GM23338 (cell line): ENCODE measurements at regions not wholly inside any gene's neighbourhood (a gene's known extent, or its start where the extent isn't known, plus 50 kb on each side); places are given as distances from the start of the nearest gene placed in this dataset.

ENCODE experiments used
- TF ChIP-seq, protein P1 (sequence below): fragments of 250-450 bp; sonication (Bioruptor Pico); IDR thresholded peaks from 2 replicates; pipeline ENCODE4 v1.5.0; 2020; ENCODE audit warnings: mild to moderate bottlenecking, moderate library complexity
- TF ChIP-seq, protein P2 (sequence below): IDR thresholded peaks from one replicate; pipeline ENCODE4 v1.6.1; 2018; ENCODE audit warnings: antibody characterized with exemption; ENCODE audit not compliant: unreplicated experiment
- TF ChIP-seq, protein P3 (sequence below), 2 experiments: fragments of 200-600 bp in 1 of 2; sonication (generic) in 1 of 2; conservative IDR thresholded peaks; 2 replicates each; pipeline versions ENCODE4 v1.5.1 to v1.6.1; 2016 to 2017; ENCODE audit warnings: antibody characterized with exemption in 2 of 2, low read depth in 2 of 2, mild to moderate bottlenecking in 2 of 2, moderate library complexity in 1 of 2

DNA sequence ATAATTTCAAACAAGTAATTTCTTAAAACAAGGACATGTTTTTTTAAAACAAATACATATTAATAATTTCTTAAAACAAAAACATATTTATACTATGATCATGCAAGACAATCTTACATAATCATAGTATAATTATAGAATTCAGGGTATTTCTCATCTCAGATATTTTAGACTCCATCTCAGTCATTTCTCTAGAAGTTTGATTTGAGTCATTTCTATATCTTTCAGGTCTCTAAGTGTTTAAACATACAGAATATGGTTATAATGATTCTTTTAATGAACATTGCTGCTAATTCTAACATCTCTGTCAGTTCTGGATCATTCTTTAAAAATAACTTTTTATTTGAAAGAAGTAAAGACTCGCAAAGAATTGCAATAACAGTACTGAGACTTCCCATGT is 154.2 kb upstream of the KYNU start:
- TF ChIP-seq, protein P1, sequence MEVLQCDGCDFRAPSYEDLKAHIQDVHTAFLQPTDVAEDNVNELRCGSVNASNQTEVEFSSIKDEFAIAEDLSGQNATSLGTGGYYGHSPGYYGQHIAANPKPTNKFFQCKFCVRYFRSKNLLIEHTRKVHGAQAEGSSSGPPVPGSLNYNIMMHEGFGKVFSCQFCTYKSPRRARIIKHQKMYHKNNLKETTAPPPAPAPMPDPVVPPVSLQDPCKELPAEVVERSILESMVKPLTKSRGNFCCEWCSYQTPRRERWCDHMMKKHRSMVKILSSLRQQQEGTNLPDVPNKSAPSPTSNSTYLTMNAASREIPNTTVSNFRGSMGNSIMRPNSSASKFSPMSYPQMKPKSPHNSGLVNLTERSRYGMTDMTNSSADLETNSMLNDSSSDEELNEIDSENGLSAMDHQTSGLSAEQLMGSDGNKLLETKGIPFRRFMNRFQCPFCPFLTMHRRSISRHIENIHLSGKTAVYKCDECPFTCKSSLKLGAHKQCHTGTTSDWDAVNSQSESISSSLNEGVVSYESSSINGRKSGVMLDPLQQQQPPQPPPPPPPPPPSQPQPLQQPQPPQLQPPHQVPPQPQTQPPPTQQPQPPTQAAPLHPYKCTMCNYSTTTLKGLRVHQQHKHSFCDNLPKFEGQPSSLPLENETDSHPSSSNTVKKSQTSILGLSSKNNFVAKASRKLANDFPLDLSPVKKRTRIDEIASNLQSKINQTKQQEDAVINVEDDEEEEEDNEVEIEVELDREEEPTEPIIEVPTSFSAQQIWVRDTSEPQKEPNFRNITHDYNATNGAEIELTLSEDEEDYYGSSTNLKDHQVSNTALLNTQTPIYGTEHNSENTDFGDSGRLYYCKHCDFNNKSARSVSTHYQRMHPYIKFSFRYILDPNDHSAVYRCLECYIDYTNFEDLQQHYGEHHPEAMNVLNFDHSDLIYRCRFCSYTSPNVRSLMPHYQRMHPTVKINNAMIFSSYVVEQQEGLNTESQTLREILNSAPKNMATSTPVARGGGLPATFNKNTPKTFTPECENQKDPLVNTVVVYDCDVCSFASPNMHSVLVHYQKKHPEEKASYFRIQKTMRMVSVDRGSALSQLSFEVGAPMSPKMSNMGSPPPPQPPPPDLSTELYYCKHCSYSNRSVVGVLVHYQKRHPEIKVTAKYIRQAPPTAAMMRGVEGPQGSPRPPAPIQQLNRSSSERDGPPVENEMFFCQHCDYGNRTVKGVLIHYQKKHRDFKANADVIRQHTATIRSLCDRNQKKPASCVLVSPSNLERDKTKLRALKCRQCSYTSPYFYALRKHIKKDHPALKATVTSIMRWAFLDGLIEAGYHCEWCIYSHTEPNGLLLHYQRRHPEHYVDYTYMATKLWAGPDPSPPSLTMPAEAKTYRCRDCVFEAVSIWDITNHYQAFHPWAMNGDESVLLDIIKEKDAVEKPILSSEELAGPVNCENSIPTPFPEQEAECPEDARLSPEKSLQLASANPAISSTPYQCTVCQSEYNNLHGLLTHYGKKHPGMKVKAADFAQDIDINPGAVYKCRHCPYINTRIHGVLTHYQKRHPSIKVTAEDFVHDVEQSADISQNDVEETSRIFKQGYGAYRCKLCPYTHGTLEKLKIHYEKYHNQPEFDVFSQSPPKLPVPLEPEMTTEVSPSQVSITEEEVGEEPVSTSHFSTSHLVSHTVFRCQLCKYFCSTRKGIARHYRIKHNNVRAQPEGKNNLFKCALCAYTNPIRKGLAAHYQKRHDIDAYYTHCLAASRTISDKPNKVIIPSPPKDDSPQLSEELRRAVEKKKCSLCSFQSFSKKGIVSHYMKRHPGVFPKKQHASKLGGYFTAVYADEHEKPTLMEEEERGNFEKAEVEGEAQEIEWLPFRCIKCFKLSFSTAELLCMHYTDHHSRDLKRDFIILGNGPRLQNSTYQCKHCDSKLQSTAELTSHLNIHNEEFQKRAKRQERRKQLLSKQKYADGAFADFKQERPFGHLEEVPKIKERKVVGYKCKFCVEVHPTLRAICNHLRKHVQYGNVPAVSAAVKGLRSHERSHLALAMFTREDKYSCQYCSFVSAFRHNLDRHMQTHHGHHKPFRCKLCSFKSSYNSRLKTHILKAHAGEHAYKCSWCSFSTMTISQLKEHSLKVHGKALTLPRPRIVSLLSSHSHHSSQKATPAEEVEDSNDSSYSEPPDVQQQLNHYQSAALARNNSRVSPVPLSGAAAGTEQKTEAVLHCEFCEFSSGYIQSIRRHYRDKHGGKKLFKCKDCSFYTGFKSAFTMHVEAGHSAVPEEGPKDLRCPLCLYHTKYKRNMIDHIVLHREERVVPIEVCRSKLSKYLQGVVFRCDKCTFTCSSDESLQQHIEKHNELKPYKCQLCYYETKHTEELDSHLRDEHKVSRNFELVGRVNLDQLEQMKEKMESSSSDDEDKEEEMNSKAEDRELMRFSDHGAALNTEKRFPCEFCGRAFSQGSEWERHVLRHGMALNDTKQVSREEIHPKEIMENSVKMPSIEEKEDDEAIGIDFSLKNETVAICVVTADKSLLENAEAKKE = no peak
- TF ChIP-seq, protein P2, sequence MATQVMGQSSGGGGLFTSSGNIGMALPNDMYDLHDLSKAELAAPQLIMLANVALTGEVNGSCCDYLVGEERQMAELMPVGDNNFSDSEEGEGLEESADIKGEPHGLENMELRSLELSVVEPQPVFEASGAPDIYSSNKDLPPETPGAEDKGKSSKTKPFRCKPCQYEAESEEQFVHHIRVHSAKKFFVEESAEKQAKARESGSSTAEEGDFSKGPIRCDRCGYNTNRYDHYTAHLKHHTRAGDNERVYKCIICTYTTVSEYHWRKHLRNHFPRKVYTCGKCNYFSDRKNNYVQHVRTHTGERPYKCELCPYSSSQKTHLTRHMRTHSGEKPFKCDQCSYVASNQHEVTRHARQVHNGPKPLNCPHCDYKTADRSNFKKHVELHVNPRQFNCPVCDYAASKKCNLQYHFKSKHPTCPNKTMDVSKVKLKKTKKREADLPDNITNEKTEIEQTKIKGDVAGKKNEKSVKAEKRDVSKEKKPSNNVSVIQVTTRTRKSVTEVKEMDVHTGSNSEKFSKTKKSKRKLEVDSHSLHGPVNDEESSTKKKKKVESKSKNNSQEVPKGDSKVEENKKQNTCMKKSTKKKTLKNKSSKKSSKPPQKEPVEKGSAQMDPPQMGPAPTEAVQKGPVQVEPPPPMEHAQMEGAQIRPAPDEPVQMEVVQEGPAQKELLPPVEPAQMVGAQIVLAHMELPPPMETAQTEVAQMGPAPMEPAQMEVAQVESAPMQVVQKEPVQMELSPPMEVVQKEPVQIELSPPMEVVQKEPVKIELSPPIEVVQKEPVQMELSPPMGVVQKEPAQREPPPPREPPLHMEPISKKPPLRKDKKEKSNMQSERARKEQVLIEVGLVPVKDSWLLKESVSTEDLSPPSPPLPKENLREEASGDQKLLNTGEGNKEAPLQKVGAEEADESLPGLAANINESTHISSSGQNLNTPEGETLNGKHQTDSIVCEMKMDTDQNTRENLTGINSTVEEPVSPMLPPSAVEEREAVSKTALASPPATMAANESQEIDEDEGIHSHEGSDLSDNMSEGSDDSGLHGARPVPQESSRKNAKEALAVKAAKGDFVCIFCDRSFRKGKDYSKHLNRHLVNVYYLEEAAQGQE = no peak
- TF ChIP-seq, protein P3, sequence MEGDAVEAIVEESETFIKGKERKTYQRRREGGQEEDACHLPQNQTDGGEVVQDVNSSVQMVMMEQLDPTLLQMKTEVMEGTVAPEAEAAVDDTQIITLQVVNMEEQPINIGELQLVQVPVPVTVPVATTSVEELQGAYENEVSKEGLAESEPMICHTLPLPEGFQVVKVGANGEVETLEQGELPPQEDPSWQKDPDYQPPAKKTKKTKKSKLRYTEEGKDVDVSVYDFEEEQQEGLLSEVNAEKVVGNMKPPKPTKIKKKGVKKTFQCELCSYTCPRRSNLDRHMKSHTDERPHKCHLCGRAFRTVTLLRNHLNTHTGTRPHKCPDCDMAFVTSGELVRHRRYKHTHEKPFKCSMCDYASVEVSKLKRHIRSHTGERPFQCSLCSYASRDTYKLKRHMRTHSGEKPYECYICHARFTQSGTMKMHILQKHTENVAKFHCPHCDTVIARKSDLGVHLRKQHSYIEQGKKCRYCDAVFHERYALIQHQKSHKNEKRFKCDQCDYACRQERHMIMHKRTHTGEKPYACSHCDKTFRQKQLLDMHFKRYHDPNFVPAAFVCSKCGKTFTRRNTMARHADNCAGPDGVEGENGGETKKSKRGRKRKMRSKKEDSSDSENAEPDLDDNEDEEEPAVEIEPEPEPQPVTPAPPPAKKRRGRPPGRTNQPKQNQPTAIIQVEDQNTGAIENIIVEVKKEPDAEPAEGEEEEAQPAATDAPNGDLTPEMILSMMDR (conservative IDR thresholded peaks at IDR 0.05; ENCODE audit: low read depth in 2 of 2) = no peak
